ENCODE measurements at regions not wholly inside any gene's neighbourhood (a gene's known extent, or its start where the extent isn't known, plus 50 kb on each side); places are given as distances from the start of the nearest gene placed in this dataset.
A peak's percentile ranks its signal among the peaks of the same experiment; 100 is the strongest.

DNA sequence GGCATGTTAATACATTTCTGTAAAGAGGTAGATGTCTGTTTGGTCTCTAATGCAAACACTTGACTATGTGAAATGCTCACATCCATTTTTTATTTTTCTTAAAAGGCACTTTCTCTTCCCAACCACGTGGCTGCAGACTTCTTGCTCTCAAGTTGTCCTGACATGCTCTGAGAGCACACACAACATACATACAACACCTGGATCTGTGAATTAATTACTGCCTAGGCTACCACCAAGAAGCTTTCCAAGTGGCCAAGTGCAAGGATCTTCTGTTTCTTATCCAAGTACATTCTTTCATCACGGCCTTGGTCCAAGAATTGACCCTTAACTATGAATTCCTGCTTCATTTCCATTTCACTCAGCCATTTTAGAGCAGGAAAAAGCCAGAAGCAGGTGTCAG lies 110.8 kb downstream of the SPRY1 start:
- no peak for TF ChIP-seq EZH2phosphoT487 (IDR thresholded peaks at IDR 0.05; ENCODE audit: borderline replicate concordance, low read depth, low read length)
- TF ChIP-seq, protein P1, sequence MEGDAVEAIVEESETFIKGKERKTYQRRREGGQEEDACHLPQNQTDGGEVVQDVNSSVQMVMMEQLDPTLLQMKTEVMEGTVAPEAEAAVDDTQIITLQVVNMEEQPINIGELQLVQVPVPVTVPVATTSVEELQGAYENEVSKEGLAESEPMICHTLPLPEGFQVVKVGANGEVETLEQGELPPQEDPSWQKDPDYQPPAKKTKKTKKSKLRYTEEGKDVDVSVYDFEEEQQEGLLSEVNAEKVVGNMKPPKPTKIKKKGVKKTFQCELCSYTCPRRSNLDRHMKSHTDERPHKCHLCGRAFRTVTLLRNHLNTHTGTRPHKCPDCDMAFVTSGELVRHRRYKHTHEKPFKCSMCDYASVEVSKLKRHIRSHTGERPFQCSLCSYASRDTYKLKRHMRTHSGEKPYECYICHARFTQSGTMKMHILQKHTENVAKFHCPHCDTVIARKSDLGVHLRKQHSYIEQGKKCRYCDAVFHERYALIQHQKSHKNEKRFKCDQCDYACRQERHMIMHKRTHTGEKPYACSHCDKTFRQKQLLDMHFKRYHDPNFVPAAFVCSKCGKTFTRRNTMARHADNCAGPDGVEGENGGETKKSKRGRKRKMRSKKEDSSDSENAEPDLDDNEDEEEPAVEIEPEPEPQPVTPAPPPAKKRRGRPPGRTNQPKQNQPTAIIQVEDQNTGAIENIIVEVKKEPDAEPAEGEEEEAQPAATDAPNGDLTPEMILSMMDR (conservative IDR thresholded peaks at IDR 0.05; ENCODE audit: low read length), result 0 out of 2 replicates have a peak, but pooled peaks have one; percentile 24

Measured in OCI-LY7 (cell line).